KOPT-K1 (cell line): ENCODE measurements at regions not wholly inside any gene's neighbourhood (a gene's known extent, or its start where the extent isn't known, plus 50 kb on each side); places are given as distances from the start of the nearest gene placed in this dataset.
"Not testable (repeated sequence)": the region's sequence is repeated elsewhere in the genome, so short reads cannot be mapped to it uniquely, and the experiment has no call there.

Experiments
- H3K27ac ChIP-seq: fragments of 200-600 bp; sonication (generic); 2 replicates; pipeline ENCODE4 v1.5.1; 2016; ENCODE audit warnings: antibody characterized with exemption, mild to moderate bottlenecking, low read depth, low read length; ENCODE audit not compliant: poor library complexity, severe bottlenecking
- H3K36me3 ChIP-seq: fragments of 200-600 bp; sonication (generic); 2 replicates; pipeline ENCODE4 v1.5.1; 2017; ENCODE audit warnings: antibody characterized with exemption, mild to moderate bottlenecking, low read length, moderate library complexity; ENCODE audit not compliant: insufficient read depth
- H3K9me3 ChIP-seq: fragments of 200-600 bp; sonication (generic); 2 replicates; pipeline ENCODE4 v1.5.1; 2017; ENCODE audit warnings: antibody characterized with exemption, low read length, mild to moderate bottlenecking; ENCODE audit not compliant: insufficient read depth, poor library complexity, severe bottlenecking

DNA sequence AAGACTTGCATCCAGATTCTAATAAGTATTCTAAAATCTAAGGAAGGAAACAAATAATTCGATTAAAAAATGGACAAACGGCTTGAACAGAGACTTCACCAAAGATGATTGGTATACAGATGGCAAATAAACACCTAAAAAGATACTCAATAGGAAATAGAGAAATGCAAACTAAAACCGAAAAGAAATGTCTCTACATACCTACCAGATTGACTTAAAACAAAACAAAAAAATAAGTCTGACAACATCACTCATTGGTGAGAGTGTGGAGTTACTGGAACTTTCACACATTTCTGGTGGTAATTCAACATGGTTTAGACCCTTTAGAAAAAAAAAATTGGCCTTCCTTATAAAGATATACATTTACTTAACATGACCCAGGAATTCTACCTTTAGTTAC, 869.8 kb downstream of the TTLL7 start:
- H3K36me3 ChIP-seq, result no peaks in the 10 kb centered on the region
- H3K27ac ChIP-seq, result no peak overlapping the region
- H3K9me3 ChIP-seq, result no peaks in the 10 kb centered on the region

DNA sequence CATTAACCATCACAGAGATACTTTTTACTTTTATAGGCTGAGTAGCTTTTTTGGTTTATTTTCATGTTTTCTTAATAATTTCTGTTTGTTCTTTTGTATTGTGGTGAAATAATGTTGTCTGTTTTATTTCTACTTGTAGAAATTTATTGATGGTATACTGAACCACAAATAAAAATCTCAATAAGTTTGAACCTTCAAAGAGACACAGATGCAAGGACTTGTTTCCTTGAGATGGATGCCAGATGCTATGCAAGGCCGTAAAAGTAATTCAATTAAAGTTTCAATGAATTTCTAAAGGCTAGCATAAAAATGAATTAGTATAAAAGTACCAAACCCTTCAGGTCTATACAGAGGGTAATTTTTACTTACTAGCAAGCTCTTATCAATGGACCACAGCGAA, 873.5 kb downstream of the TTLL7 start:
- Histone ChIP-seq H3K9me3 (no peaks in the 10 kb centered on the region), H3K27ac (no peak overlapping the region), H3K36me3 (no peaks in the 10 kb centered on the region)

- no peaks in the 10 kb centered on the region for H3K36me3 ChIP-seq
- H3K9me3 ChIP-seq, result no peaks in the 10 kb centered on the region
- no peak overlapping the region for H3K27ac ChIP-seq
Observed at GRCh38 chr1:83123019-83123418, 875.9 kb downstream of the TTLL7 start.

- H3K9me3 ChIP-seq, result no peaks in the 10 kb centered on the region
- no peak overlapping the region for H3K27ac ChIP-seq
- no peaks in the 10 kb centered on the region for H3K36me3 ChIP-seq
Observed at GRCh38 chr1:83118472-83118871, 880.5 kb downstream of the TTLL7 start.

GRCh38 chr1:83117030-83117429, 881.9 kb downstream of the TTLL7 start:
- H3K36me3 ChIP-seq, H3K27ac ChIP-seq, H3K9me3 ChIP-seq: not testable (repeated sequence)

DNA sequence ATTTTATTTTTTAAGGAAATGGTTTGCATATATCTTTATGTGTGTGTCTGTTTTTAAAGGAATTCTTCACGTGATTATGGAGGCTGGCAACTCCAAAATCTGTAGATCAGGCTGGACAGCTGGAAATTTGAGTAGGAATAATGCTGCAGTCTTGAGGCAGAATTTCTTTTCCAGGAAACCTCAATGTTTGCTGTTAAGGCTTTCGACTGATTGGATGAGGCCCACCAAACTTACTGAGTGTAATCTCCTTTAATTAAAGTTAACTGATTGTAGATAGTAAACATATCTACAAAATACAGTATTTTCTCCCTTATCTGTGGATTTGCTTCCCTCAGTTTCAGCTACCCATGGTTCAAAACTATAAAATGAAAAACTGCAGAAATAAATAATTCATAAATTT, 883.1 kb downstream of the TTLL7 start:
- Histone ChIP-seq H3K9me3 (no peaks in the 10 kb centered on the region), H3K27ac (no peak overlapping the region), H3K36me3 (no peaks in the 10 kb centered on the region)

GRCh38 chr1:83114136-83114834, 884.6 kb downstream of the TTLL7 start:
- no peaks in the 10 kb centered on the region for H3K36me3 ChIP-seq
- H3K27ac ChIP-seq, result no peak overlapping the region
- H3K9me3 ChIP-seq, result no peaks in the 10 kb centered on the region

DNA sequence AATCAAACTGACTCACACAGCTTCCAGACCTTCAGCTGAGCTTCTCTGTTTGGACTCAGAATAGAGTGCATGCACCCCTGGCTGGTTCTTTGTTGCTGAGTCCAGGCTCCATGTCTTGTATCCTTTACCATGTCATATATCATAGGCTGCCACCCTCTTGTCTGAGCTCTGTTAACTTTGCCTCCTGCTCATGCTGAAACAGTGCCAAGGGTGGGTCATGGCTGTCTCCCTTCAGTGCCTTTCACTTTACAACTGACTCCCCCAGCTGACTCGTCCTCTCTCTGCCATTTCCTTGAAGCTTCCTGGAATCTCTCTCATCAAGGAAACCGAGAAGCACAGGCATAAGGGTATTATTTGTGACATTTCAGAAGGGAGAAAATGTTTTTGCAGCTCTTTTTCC, 885.3 kb downstream of the TTLL7 start:
- Histone ChIP-seq H3K9me3 (no peaks in the 10 kb centered on the region), H3K36me3 (no peaks in the 10 kb centered on the region), H3K27ac (no peak overlapping the region)

- H3K9me3 ChIP-seq, result no peaks in the 10 kb centered on the region
- H3K36me3 ChIP-seq, result no peaks in the 10 kb centered on the region
- no peak overlapping the region for H3K27ac ChIP-seq
Observed at GRCh38 chr1:83112248-83112885, 886.6 kb downstream of the TTLL7 start.

DNA sequence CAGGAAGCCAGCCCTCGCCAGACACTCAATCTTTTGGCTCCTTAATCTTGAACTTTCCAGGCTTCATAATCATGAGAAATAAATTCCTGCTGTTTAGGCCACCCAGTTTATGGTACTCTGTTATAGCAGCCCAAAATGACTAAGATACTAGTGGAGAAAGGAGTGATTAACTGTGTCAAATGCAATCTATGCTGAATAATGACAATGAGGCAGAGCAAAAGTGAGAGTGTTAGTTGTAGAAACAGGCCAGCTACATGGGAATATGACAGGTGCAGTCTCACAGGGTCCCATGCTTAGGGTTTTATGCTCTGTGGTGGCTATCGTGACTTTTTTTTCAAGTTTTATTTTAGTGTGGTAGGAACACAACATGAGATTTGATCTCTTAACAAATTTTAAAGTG, 888.8 kb downstream of the TTLL7 start:
- H3K27ac ChIP-seq, result no peak overlapping the region
- H3K36me3 ChIP-seq, result no peaks in the 10 kb centered on the region
- H3K9me3 ChIP-seq, result no peaks in the 10 kb centered on the region

- no peaks in the 10 kb centered on the region for H3K9me3 ChIP-seq
- no peak overlapping the region for H3K27ac ChIP-seq
- H3K36me3 ChIP-seq, result no peaks in the 10 kb centered on the region
Observed at GRCh38 chr1:83109692-83110091, 889.2 kb downstream of the TTLL7 start.

DNA sequence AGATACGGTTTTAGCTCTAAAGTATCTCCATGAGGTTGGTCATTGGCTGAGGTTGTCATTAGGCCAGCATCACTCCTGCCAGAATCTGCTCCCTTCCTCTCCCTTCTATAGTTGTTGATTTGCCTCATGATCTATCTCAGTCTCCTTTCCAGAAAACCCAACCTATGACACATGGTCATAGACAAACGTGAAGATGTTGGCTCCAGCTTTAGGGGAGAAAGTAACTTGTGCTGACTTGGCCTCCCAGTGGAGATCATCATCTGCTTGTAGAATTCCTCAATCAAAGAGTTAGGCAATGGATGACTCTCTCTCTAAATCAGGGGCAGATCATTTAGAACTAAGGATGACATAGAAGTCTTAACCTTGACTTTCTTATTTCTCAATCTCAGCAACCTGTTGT, 894.4 kb downstream of the TTLL7 start:
- Histone ChIP-seq H3K27ac (no peak overlapping the region), H3K9me3 (no peaks in the 10 kb centered on the region), H3K36me3 (no peaks in the 10 kb centered on the region)

- no peaks in the 10 kb centered on the region for H3K9me3 ChIP-seq
- no peak overlapping the region for H3K27ac ChIP-seq
- no peaks in the 10 kb centered on the region for H3K36me3 ChIP-seq
Observed at GRCh38 chr1:83103341-83103740, 895.6 kb downstream of the TTLL7 start.

GRCh38 chr1:83102630-83103071, 896.3 kb downstream of the TTLL7 start:
- Histone ChIP-seq H3K9me3 (no peaks in the 10 kb centered on the region), H3K27ac (no peak overlapping the region), H3K36me3 (no peaks in the 10 kb centered on the region)

DNA sequence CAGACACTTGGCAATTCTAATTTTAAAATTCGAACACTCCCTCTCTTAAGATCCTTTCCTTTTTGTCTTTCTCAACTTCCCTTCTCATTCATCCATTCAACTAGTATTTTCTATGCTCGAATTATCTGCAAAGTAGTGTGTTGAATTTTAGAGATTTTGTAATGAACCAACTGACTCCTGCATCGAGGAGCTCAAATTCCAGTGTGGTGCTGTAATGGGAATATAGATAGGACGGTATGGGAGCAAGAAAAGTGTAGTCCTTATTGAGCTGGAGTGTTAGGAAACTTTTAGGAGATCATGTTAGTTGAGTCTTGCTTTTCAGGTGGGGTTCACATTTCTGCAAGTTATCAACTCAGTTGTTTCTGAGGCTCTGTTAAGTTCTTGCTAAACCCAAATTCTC, 897.5 kb downstream of the TTLL7 start:
- Histone ChIP-seq H3K9me3 (no peaks in the 10 kb centered on the region), H3K36me3 (no peaks in the 10 kb centered on the region), H3K27ac (no peak overlapping the region)

DNA sequence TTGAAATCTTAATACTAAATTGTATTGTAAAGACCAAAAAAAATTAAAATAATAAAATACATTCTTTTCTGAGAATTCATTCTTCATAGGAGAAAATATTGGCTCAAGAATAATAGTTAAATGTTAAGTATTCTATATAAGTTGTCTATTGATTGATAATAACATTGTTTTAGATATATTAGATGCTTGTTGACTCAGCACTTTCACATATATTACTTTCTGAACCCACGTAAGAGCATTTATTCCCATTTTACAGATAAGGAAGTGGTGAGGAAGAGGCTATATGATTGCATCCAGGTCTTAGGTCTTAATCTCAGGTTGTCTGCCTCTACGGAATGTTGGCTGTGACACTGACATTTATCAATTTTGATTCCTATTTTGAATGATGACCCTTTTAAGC, 898.8 kb downstream of the TTLL7 start:
- Histone ChIP-seq H3K27ac (no peak overlapping the region), H3K9me3 (no peaks in the 10 kb centered on the region), H3K36me3 (no peaks in the 10 kb centered on the region)
